ENCODE measurements at regions not wholly inside any gene's neighbourhood (a gene's known extent, or its start where the extent isn't known, plus 50 kb on each side); places are given as distances from the start of the nearest gene placed in this dataset.
"Not testable (repeated sequence)": the region's sequence is repeated elsewhere in the genome, so short reads cannot be mapped to it uniquely, and the experiment has no call there.

DNA sequence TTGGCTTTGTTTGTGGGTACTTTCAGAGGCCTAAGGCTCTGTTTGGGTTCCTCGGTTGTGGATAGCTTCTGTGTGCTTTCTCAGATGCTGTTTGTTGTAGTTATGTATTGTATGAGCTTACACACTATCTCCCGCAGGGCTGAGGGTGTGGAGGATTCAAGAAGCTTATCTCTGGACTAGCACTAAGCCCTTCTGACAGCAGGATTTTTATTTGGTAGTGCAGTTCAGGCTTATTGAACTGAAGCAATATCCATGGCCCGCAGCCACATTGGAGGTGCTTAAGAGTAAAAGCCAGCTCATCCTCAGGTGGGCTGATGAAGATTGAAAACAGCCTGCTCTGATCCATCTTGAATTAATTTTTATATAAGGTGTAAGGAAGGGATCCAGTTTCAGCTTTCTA lies 128.2 kb downstream of the RASGEF1B start:
- H3K27ac ChIP-seq: no peak overlapping the region

DNA sequence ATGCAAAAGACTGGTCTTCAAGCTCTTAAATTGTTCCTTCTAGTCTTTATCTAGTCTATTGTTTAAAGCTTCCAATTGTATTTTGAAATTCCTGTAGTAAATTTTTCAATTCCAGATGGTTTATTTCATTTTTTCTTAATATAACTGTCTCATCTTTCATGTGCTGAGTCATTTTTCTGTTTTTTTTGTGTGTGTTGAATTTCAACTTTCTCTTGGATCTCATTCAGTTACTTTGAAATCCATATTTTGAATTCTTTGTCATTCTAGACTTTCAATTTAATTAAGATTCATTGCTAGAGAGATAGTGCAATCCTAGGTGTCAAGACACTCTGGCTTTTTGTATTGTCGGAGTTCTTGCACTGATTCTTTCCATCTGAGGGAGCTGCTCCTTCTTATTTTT lies 128.0 kb upstream of the PRKG2 start:
- Histone ChIP-seq H3K4me1 (replicated peaks) (no peaks in the 10 kb centered on the region), H3K27ac (no peak overlapping the region), H3K9me3 (replicated peaks) (no peaks in the 10 kb centered on the region), H3K36me3 (no peaks in the 10 kb centered on the region), H3K27me3 (replicated peaks) (no peaks in the 10 kb centered on the region), H3K4me3 (no peak overlapping the region)
- no peak for DNase-seq (ENCODE audit: low read depth in 1 of 2, low spot score in 2 of 2)

More for the DNA sequence above, 128.2 kb downstream of the RASGEF1B start:
- Histone ChIP-seq H3K4me1 (replicated peaks) (no peaks in the 10 kb centered on the region), H3K36me3 (no peaks in the 10 kb centered on the region), H3K4me3 (no peak overlapping the region), H3K9me3 (replicated peaks) (no peaks in the 10 kb centered on the region), H3K27me3 (replicated peaks) (no peaks in the 10 kb centered on the region)
- DNase-seq (ENCODE audit: low read depth in 1 of 2, low spot score in 2 of 2): no peak

DNA sequence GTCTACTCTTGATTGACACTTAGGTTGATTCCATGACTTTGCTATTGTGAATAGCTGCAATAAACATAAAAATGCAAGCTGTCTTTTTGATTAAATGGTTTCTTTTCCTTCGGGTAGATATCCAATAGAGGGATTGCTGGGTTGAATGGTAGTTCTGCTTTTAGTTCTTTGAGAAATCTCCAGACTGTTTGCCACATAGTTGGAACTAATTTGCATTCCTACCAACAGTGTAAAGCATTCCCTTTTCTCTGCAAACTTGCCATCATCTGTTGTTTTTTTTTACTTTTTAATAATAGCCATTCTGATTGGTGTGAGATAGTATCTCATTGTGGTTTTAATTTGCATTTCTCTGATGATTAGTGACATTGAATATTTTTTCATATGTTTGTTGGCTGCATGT lies 122.2 kb upstream of the PRKG2 start:
- DNase-seq (ENCODE audit: low read depth in 1 of 2, low spot score in 2 of 2): no peak
- Histone ChIP-seq H3K9me3 (replicated peaks) (no peaks in the 10 kb centered on the region), H3K27me3 (replicated peaks) (no peaks in the 10 kb centered on the region), H3K27ac (no peak overlapping the region), H3K4me1 (replicated peaks) (no peaks in the 10 kb centered on the region), H3K4me3 (no peak overlapping the region), H3K36me3 (no peaks in the 10 kb centered on the region)

DNA sequence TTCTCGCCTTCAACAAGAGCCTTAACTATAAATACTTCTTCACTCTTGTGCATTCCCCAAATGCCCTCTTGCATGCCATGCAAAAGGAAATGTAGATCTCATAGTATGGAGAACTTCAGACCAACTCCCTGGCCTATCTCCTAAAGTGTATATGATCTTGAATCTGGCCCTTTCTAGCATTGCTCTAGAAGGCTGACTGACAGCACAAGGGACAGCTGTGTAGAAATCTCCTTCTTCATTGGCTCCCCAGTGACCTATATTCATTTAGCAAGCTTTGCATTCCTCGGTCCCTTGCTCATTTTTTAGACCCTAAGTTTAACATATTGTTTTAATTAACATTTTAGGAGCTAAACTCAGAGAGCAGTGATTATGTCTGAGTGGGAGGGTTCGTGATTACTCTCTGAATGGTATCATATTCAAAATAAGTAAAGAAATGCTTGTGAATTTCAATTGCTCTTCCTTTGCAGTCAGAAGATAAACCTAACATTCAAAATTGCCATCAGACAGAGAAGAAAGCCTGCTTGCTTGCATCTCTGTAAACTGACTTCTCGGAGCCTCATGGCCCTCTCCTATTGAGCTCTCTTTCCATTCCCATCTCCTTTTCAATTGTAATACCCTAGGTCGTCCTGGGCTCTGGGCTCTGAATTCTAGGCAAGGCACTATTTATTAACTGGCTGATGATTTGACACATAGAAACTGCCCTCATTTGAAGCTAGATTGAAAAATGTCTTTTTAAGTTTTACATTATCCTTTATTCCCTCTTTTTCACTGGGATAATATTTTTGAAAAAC lies 120.3 kb upstream of the PRKG2 start:
- Histone ChIP-seq H3K4me3 (no peak overlapping the region), H3K9me3 (replicated peaks) (no peaks in the 10 kb centered on the region), H3K36me3 (no peaks in the 10 kb centered on the region), H3K27ac (no peak overlapping the region), H3K27me3 (replicated peaks) (no peaks in the 10 kb centered on the region), H3K4me1 (replicated peaks) (no peaks in the 10 kb centered on the region)
- no peak for DNase-seq (ENCODE audit: low read depth in 1 of 2, low spot score in 2 of 2)

DNA sequence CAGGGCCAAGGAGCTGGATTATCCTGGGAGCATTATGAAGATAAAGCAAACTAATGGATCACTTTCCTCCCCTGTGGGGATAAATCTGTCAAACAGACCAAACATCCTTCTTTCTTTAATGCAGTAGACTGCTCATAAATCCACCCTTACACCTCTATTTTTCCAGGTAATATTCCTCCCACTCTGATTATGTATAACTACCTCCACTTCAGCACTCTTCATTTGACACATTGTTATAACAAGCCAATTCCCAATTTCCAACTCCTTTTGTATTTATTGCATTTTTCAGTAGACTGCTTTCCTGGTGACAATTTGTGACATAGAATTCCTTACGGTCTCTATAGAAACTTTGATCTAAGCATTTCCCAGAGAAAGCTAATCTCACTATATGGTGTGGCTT lies 115.0 kb upstream of the PRKG2 start:
- H3K4me1 ChIP-seq (replicated peaks): no peaks in the 10 kb centered on the region
- no peak overlapping the region for H3K4me3 ChIP-seq
- H3K27ac ChIP-seq: no peak overlapping the region
- H3K36me3 ChIP-seq: no peaks in the 10 kb centered on the region
- H3K9me3 ChIP-seq (replicated peaks): no peaks in the 10 kb centered on the region; the same call in 1 of the 2 replicates
- DNase-seq (ENCODE audit: low read depth in 1 of 2, low spot score in 2 of 2): no peak
- H3K27me3 ChIP-seq (replicated peaks): no peaks in the 10 kb centered on the region

DNA sequence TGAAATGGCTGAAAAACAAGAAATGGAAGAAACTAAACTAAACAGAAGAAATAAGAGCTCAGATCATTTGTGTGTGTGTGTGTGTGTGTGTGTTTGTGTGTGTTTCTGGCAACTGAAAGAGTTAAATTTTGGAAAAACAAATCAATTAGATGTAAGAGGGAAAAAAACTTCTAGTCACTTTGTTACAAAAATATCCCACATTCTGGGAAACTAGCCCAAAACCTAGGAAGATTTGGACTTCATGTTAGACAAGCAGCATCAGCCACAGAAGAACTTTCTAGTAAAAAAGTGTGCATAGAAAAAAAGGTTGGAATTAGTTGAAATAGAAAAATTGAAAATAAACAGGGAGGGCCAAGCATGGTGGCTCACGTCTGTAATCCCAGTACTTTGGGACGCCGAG lies 111.6 kb upstream of the PRKG2 start:
- Histone ChIP-seq H3K27ac (no peak overlapping the region), H3K4me3 (no peak overlapping the region), H3K27me3 (replicated peaks) (no peaks in the 10 kb centered on the region), H3K36me3 (no peaks in the 10 kb centered on the region), H3K9me3 (replicated peaks) (no peaks in the 10 kb centered on the region; the same call in 1 of the 2 replicates), H3K4me1 (replicated peaks) (no peaks in the 10 kb centered on the region)
- DNase-seq (ENCODE audit: low read depth in 1 of 2, low spot score in 2 of 2): no peak

DNA sequence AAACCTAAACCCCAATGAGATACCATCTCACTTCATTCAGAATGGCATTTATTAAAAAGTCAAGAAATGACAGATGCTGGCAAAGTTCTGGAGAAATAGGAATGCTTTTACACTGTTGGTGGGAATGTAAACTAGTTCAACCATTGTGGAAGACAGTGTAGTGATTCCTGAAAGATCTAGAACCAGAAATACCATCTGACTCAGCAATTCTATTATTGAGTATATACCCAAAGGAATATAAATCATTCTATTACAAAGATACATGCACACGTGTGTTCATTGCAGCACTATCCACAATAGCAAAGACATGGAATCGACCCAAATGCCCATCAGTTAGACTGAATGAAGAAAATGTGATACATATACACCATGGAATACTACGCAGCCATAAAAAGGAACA lies 109.6 kb upstream of the PRKG2 start:
- H3K27ac ChIP-seq; H3K27me3 ChIP-seq (replicated peaks); DNase-seq (ENCODE audit: low read depth in 1 of 2, low spot score in 2 of 2); H3K4me1 ChIP-seq (replicated peaks); H3K4me3 ChIP-seq; H3K36me3 ChIP-seq; H3K9me3 ChIP-seq (replicated peaks): not testable (repeated sequence)

DNA sequence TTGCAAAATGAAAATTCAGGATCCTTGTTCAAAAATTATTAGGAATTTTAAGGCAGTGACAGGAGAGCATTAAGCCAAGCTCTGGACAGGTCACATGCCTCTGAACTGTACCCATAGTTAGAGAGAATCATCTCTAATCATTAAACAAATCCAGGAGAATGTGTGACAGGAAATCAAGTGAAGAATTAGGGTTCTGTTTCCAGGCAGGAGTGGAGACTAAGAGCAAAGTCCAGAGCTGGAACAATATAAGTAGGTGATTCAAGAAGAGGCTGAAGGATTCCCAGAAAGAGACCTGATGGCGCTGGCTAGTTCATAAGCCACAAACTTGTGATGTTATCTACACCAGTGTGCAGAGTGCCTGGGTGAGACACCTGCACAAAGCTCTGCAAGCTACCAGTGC lies 104.6 kb upstream of the PRKG2 start:
- DNase-seq (ENCODE audit: low read depth in 1 of 2, low spot score in 2 of 2): no peak
- Histone ChIP-seq H3K36me3 (no peaks in the 10 kb centered on the region), H3K27me3 (replicated peaks) (no peaks in the 10 kb centered on the region), H3K27ac (no peak overlapping the region), H3K9me3 (replicated peaks) (no peaks in the 10 kb centered on the region), H3K4me3 (no peak overlapping the region), H3K4me1 (replicated peaks) (no peaks in the 10 kb centered on the region)

DNA sequence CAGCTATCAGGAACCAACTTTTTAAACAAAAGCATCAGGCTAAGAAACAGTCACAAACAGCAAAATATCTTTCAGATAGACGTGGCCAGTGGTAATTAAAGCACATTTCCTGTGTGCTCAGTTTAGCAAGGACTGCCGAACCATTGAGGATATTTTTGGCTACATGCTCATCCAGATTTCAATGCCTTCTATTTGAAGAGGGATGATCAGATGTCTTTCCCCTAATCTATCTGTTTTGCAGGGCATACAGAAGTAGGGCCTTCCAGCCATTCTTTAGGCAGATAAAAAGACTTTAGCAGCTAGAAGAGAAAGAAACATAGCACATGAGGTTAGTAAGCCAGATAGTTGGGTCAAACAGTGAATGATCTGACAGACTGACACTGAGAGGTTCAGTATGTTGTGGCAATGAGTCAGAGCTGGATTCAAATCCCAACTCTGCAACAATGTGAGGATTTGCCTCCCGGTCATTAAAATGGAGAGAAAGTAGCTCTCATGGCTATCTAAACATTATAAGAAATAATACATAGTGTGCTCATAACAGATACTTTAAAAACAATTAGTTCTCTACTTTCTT lies 100.0 kb upstream of the PRKG2 start:
- H3K9me3 ChIP-seq (replicated peaks): no peaks in the 10 kb centered on the region
- H3K36me3 ChIP-seq: no peaks in the 10 kb centered on the region
- no peaks in the 10 kb centered on the region for H3K27me3 ChIP-seq (replicated peaks)
- DNase-seq (ENCODE audit: low read depth in 1 of 2, low spot score in 2 of 2): no peak
- H3K4me1 ChIP-seq (replicated peaks): no peaks in the 10 kb centered on the region
- H3K27ac ChIP-seq: no peak overlapping the region
- H3K4me3 ChIP-seq: no peak overlapping the region

DNA sequence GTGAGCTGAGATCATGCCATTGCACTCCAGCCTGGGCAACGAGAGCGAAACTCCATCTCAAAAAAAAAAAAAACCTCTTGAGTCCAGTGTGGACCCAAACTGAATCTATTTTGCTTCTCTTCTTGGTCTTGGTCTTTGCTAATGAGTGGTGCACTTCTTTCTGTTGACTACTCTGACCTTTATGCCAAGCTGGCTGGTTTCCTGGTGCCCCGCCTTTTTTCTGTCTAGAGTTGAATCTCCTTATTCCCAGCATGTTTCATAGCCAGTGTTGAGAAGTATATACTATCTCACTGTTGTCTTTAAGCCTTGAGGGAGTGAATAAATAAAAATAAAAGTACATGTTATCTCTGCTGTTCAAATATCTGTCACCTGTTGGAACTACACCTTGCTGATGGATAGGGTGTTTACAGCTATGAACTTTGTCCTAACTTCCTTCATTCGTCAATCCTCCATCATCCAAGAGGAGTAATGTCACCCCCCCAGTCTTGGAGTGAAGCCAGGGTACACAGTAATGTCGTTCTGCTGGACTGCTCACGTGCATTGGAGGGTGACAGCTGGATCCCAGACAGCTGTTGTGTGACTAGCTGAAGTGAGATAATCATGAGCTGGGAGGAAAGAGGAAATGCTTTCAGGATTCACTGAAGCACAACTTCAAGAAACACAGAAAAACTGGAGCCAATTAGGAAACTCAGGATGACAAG lies 99.3 kb upstream of the PRKG2 start:
- no peak overlapping the region for H3K27ac ChIP-seq
- H3K9me3 ChIP-seq (replicated peaks): no peaks in the 10 kb centered on the region
- no peak overlapping the region for H3K4me3 ChIP-seq
- no peaks in the 10 kb centered on the region for H3K27me3 ChIP-seq (replicated peaks)
- H3K36me3 ChIP-seq: no peaks in the 10 kb centered on the region
- DNase-seq (ENCODE audit: low read depth in 1 of 2, low spot score in 2 of 2): no peak
- H3K4me1 ChIP-seq (replicated peaks): no peaks in the 10 kb centered on the region

DNA sequence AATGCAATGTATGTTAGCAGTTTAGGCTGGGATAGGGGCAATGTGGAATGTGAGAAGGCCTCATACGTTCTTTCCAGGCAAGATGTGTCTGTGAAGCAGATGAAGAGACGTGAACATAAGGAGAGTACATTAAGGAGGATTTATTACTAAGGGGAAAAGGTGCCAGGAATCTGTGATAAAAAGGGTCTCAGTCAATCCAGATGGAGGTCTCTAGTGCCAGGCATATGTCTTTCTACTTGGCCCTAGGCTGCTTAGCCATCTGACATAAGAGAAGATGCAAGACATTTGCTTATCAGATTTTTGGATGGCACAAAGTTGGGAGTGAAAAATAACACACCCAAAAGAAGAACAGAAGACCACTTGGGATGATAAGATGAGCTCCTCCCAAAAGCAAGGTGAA lies 93.0 kb upstream of the PRKG2 start:
- Histone ChIP-seq H3K27ac (no peak overlapping the region), H3K4me1 (replicated peaks) (no peaks in the 10 kb centered on the region), H3K9me3 (replicated peaks) (no peaks in the 10 kb centered on the region), H3K27me3 (replicated peaks) (no peaks in the 10 kb centered on the region), H3K36me3 (no peaks in the 10 kb centered on the region), H3K4me3 (no peak overlapping the region)
- DNase-seq (ENCODE audit: low read depth in 1 of 2, low spot score in 2 of 2): no peak

DNA sequence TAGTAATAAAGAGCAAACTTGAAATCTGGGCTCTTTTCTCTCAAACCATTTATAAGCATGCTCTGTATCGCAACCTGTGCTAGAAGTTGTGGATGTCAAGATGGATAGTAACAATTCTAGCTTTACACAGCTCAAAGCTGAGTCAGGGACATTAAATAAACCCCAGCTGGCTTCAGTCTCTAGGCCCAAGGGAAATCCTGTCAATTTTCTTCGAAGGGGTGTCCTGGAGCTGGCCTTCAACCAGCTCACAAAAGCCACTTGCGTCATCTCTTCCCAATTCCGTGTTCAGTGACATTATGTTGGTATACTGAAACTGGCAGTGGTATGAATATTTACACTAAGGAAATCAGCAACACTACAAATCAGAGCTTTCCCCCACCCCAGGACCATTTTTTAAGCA lies 89.8 kb upstream of the PRKG2 start:
- Histone ChIP-seq H3K4me1 (replicated peaks) (no peaks in the 10 kb centered on the region), H3K27ac (no peak overlapping the region), H3K9me3 (replicated peaks) (no peaks in the 10 kb centered on the region), H3K27me3 (replicated peaks) (no peaks in the 10 kb centered on the region), H3K36me3 (no peaks in the 10 kb centered on the region), H3K4me3 (no peak overlapping the region)
- no peak for DNase-seq (ENCODE audit: low read depth in 1 of 2, low spot score in 2 of 2)

DNA sequence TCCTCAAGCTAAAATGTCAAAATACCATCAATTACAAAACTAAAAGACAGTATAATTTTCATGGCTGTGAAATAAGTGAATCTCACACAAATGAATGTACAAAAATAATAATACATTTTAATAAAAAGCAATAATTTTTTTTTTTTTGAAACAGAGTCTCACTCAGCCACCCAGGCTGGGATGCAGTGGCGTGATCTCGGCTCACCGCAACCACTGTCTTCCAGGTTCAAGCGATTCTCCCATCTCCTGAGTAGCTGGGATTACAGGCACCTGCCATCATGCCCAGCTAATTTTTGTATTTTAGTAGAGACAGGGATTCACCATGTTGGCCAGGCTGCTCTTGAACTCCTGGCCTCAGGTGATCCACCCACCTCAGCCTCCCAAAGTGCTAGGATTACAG lies 85.3 kb upstream of the PRKG2 start:
- H3K36me3 ChIP-seq; H3K4me3 ChIP-seq; H3K4me1 ChIP-seq (replicated peaks); H3K27me3 ChIP-seq (replicated peaks); DNase-seq (ENCODE audit: low read depth in 1 of 2, low spot score in 2 of 2); H3K27ac ChIP-seq; H3K9me3 ChIP-seq (replicated peaks): not testable (repeated sequence)

DNA sequence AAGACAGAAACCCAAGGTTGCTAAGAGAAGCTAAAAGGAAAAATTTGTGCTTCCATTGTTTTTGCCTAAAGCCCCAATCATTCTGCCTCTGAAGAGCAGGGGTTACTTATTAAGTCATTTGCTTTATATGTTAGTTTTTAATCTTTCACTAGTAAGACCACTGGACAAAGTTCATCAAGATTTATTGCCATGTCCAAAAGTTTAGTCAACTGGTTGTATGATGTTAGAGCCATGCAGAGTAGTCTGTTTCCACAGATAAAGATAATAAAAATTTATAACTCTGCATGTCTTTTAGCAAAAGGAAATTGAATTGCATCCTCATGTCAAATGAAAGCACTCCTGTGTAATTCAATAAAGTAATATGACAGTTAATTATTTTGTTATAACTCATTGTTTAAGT lies 75.8 kb upstream of the PRKG2 start:
- H3K4me1 ChIP-seq (replicated peaks): no peaks in the 10 kb centered on the region
- no peaks in the 10 kb centered on the region for H3K36me3 ChIP-seq
- H3K27me3 ChIP-seq (replicated peaks): no peaks in the 10 kb centered on the region
- no peak overlapping the region for H3K4me3 ChIP-seq
- H3K9me3 ChIP-seq (replicated peaks): no peaks in the 10 kb centered on the region
- DNase-seq (ENCODE audit: low read depth in 1 of 2, low spot score in 2 of 2): no peak
- H3K27ac ChIP-seq: no peak overlapping the region
